ENCODE measurements at regions not wholly inside any gene's neighbourhood (a gene's known extent, or its start where the extent isn't known, plus 50 kb on each side); places are given as distances from the start of the nearest gene placed in this dataset.
"Not testable (repeated sequence)": the region's sequence is repeated elsewhere in the genome, so short reads cannot be mapped to it uniquely, and the experiment has no call there.

GRCh38 chr6:170140129-170140528 lies 150.7 kb downstream of the DLL1 start:
- Histone ChIP-seq H2AFZ (ENCODE audit: low read length) (no peak overlapping the region), H3K27ac (ENCODE audit: low read depth, low read length) (no peak overlapping the region), H3K27me3 (ENCODE audit: insufficient read depth, low read length) (no peaks in the 10 kb centered on the region), H3K4me2 (ENCODE audit: insufficient read depth, low read length) (no peak overlapping the region), H3K36me3 (ENCODE audit: insufficient read depth, low read length) (no peaks in the 10 kb centered on the region), H3K9me3 (ENCODE audit: low read depth, low read length) (no peaks in the 10 kb centered on the region), H4K20me1 (ENCODE audit: insufficient read depth, low read length) (no peaks in the 10 kb centered on the region), H3K4me1 (ENCODE audit: insufficient read depth, low read length) (no peaks in the 10 kb centered on the region), H3K79me2 (ENCODE audit: insufficient read depth, low read length) (no peaks in the 10 kb centered on the region), H3K4me3 (ENCODE audit: insufficient read depth, low read length) (no peak overlapping the region)
- no peak for TF ChIP-seq CTCF (IDR thresholded peaks at IDR 0.05; ENCODE audit: extremely low read depth, low read depth, low read length)
- no peak for DNase-seq (ENCODE audit: insufficient read length, low spot score, missing footprints)

GRCh38 chr6:170139531-170139930 lies 151.3 kb downstream of the DLL1 start:
- H3K4me3 ChIP-seq (ENCODE audit: insufficient read depth, low read length): no peak overlapping the region
- no peaks in the 10 kb centered on the region for H3K9me3 ChIP-seq (ENCODE audit: low read depth, low read length)
- no peaks in the 10 kb centered on the region for H3K36me3 ChIP-seq (ENCODE audit: insufficient read depth, low read length)

GRCh38 chr6:170139046-170139445 lies 151.8 kb downstream of the DLL1 start:
- H3K27me3 ChIP-seq (ENCODE audit: insufficient read depth, low read length); H3K4me3 ChIP-seq (ENCODE audit: insufficient read depth, low read length); DNase-seq (ENCODE audit: insufficient read length, low spot score, missing footprints); H3K4me2 ChIP-seq (ENCODE audit: insufficient read depth, low read length); H3K79me2 ChIP-seq (ENCODE audit: insufficient read depth, low read length); H3K4me1 ChIP-seq (ENCODE audit: insufficient read depth, low read length); H3K27ac ChIP-seq (ENCODE audit: low read depth, low read length); H2AFZ ChIP-seq (ENCODE audit: low read length); H3K9me3 ChIP-seq (ENCODE audit: low read depth, low read length); H3K36me3 ChIP-seq (ENCODE audit: insufficient read depth, low read length); H4K20me1 ChIP-seq (ENCODE audit: insufficient read depth, low read length): not testable (repeated sequence)

More at GRCh38 chr6:170139531-170139930, 151.3 kb downstream of the DLL1 start:
- H3K4me2 ChIP-seq (ENCODE audit: insufficient read depth, low read length): no peak overlapping the region
- no peaks in the 10 kb centered on the region for H3K79me2 ChIP-seq (ENCODE audit: insufficient read depth, low read length)
- no peak overlapping the region for H2AFZ ChIP-seq (ENCODE audit: low read length)
- no peaks in the 10 kb centered on the region for H3K27me3 ChIP-seq (ENCODE audit: insufficient read depth, low read length)
- no peak for TF ChIP-seq CTCF (IDR thresholded peaks at IDR 0.05; ENCODE audit: extremely low read depth, low read depth, low read length)
- peak; percentile 49 for DNase-seq (ENCODE audit: insufficient read length, low spot score, missing footprints)
- H3K27ac ChIP-seq (ENCODE audit: low read depth, low read length): no peak overlapping the region
- no peaks in the 10 kb centered on the region for H3K4me1 ChIP-seq (ENCODE audit: insufficient read depth, low read length)
- no peaks in the 10 kb centered on the region for H4K20me1 ChIP-seq (ENCODE audit: insufficient read depth, low read length)

GRCh38 chr6:170137911-170138910 lies 152.7 kb downstream of the DLL1 start:
- no peak for TF ChIP-seq CTCF (IDR thresholded peaks at IDR 0.05; ENCODE audit: extremely low read depth, low read depth, low read length)
- H3K4me3 ChIP-seq (ENCODE audit: insufficient read depth, low read length): no peak overlapping the region
- H3K4me2 ChIP-seq (ENCODE audit: insufficient read depth, low read length): no peak overlapping the region
- H2AFZ ChIP-seq (ENCODE audit: low read length): no peak overlapping the region
- peak; percentile 59 for DNase-seq (ENCODE audit: insufficient read length, low spot score, missing footprints)
- no peaks in the 10 kb centered on the region for H4K20me1 ChIP-seq (ENCODE audit: insufficient read depth, low read length)
- no peaks in the 10 kb centered on the region for H3K79me2 ChIP-seq (ENCODE audit: insufficient read depth, low read length)
- no peaks in the 10 kb centered on the region for H3K9me3 ChIP-seq (ENCODE audit: low read depth, low read length)
- no peak overlapping the region for H3K27ac ChIP-seq (ENCODE audit: low read depth, low read length)
- no peaks in the 10 kb centered on the region for H3K36me3 ChIP-seq (ENCODE audit: insufficient read depth, low read length)
- no peaks in the 10 kb centered on the region for H3K4me1 ChIP-seq (ENCODE audit: insufficient read depth, low read length)
- H3K27me3 ChIP-seq (ENCODE audit: insufficient read depth, low read length): no peaks in the 10 kb centered on the region

Measured in osteoblast (primary cell).